G401.6 (cell line): ENCODE measurements at regions not wholly inside any gene's neighbourhood (a gene's known extent, or its start where the extent isn't known, plus 50 kb on each side); places are given as distances from the start of the nearest gene placed in this dataset.
"Not testable (repeated sequence)": the region's sequence is repeated elsewhere in the genome, so short reads cannot be mapped to it uniquely, and the experiment has no call there.

ENCODE experiments used
- FAIRE-seq: peaks from 2 replicates; lab custom pipeline; 2012; peaks lifted over from hg19 to GRCh38; lab: Jason Lieb, UNC

- FAIRE-seq = no peak
Measured at GRCh38 chr11:90635886-90636285, 413.0 kb upstream of the CHORDC1 start.

GRCh38 chr11:90635151-90635550, 412.3 kb upstream of the CHORDC1 start:
- FAIRE-seq = no peak

- FAIRE-seq = no peak
Measured at GRCh38 chr11:90630176-90630575, 407.3 kb upstream of the CHORDC1 start.

GRCh38 chr11:90629229-90629806, 406.5 kb upstream of the CHORDC1 start:
- FAIRE-seq = no peak

- FAIRE-seq = no peak
Measured at GRCh38 chr11:90614318-90614717, 391.5 kb upstream of the CHORDC1 start.

- FAIRE-seq = not testable (repeated sequence)
Measured at GRCh38 chr11:90613037-90613436, 390.2 kb upstream of the CHORDC1 start.

- no peak for FAIRE-seq
Measured at GRCh38 chr11:90606721-90607120, 383.9 kb upstream of the CHORDC1 start.

- no peak for FAIRE-seq
Measured at GRCh38 chr11:90601261-90601660, 378.4 kb upstream of the CHORDC1 start.

GRCh38 chr11:90594658-90595057, 371.8 kb upstream of the CHORDC1 start:
- no peak for FAIRE-seq

- FAIRE-seq = no peak
Measured at GRCh38 chr11:90593099-90593498, 370.2 kb upstream of the CHORDC1 start.

- no peak for FAIRE-seq
Measured at GRCh38 chr11:90590286-90590685, 367.4 kb upstream of the CHORDC1 start.

- no peak for FAIRE-seq
Measured at GRCh38 chr11:90589735-90590134, 366.9 kb upstream of the CHORDC1 start.

- FAIRE-seq = no peak
Measured at GRCh38 chr11:90587896-90588295, 365.0 kb upstream of the CHORDC1 start.

GRCh38 chr11:90585491-90585890, 362.6 kb upstream of the CHORDC1 start:
- no peak for FAIRE-seq

- not testable (repeated sequence) for FAIRE-seq
Measured at GRCh38 chr11:90582999-90583398, 360.1 kb upstream of the CHORDC1 start.

GRCh38 chr11:90564531-90564930, 341.7 kb upstream of the CHORDC1 start:
- no peak for FAIRE-seq

GRCh38 chr11:90558328-90558865, 335.5 kb upstream of the CHORDC1 start:
- no peak for FAIRE-seq

- no peak for FAIRE-seq
Measured at GRCh38 chr11:90556606-90557005, 333.8 kb upstream of the CHORDC1 start.

- no peak for FAIRE-seq
Measured at GRCh38 chr11:90556026-90556425, 333.2 kb upstream of the CHORDC1 start.

- FAIRE-seq = no peak
Measured at GRCh38 chr11:90555477-90555876, 332.6 kb upstream of the CHORDC1 start.

- no peak for FAIRE-seq
Measured at GRCh38 chr11:90542092-90542491, 319.2 kb upstream of the CHORDC1 start.

- FAIRE-seq = no peak
Measured at GRCh38 chr11:90536301-90536700, 313.5 kb upstream of the CHORDC1 start.

GRCh38 chr11:90532125-90532524, 309.3 kb upstream of the CHORDC1 start:
- no peak for FAIRE-seq

GRCh38 chr11:90531001-90531400, 308.2 kb upstream of the CHORDC1 start:
- no peak for FAIRE-seq

GRCh38 chr11:90525962-90526361, 303.1 kb upstream of the CHORDC1 start:
- FAIRE-seq = no peak
